ENCODE measurements at regions not wholly inside any gene's neighbourhood (a gene's known extent, or its start where the extent isn't known, plus 50 kb on each side); places are given as distances from the start of the nearest gene placed in this dataset.

DNA sequence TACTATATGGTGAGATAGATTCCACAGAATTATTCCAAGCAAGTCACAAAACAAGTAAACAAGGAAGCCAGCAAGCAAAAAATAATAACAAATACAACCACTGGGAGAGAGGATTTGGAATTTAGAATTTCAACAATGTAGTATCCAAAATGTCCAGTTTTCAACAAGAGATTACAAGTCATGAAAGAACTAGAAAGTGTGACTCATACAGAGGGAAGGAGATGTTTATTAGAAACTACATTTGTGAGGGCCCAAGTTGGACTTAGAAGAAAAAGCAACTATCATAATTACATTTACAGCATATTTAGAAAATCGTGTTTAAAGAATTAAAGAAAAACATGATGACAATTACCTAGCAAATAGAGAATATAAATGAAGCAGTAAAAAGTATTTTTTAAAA, 494.6 kb upstream of the ID4 start:
- TF ChIP-seq RAD21 (IDR thresholded peaks at IDR 0.05; ENCODE audit: low read depth) (no peak), CEBPB (IDR thresholded peaks at IDR 0.05) (no peak), EGR1 (IDR thresholded peaks at IDR 0.05) (no peak), NFIC (IDR thresholded peaks at IDR 0.05) (no peak), TEAD4 (IDR thresholded peaks at IDR 0.05) (no peak), TAF1 (IDR thresholded peaks at IDR 0.05; ENCODE audit: low read depth) (no peak)
- TF ChIP-seq, protein P1, sequence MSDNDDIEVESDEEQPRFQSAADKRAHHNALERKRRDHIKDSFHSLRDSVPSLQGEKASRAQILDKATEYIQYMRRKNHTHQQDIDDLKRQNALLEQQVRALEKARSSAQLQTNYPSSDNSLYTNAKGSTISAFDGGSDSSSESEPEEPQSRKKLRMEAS (IDR thresholded peaks at IDR 0.05), result no peak

DNA sequence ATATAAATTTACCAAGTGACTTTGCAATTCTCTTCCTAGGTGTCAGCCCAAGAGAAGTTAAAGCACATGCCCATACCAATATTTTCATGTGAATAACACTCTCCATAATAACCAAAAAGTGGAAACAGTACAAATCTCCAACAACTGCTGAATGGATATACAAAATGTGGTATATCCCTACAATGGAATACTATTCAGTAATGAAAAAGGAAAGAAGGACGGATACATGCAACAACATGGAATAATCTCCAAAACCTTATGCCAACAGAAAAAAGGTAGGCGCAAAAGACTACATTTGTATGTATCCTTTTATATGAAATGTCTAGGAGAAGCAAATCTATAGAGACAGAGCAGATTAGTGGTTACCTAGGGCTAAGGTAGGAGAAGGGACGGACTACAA, 487.7 kb upstream of the ID4 start:
- no peak for TF ChIP-seq NFIC (IDR thresholded peaks at IDR 0.05)
- TF ChIP-seq, protein P1 (IDR thresholded peaks at IDR 0.05), result no peak
- TF ChIP-seq RAD21 (IDR thresholded peaks at IDR 0.05; ENCODE audit: low read depth), result no peak
- no peak for TF ChIP-seq EP300 (IDR thresholded peaks at IDR 0.05; ENCODE audit: borderline replicate concordance)
- no peak for TF ChIP-seq ZBTB7A (IDR thresholded peaks at IDR 0.05; ENCODE audit: low read depth)
- no peak for TF ChIP-seq TEAD4 (IDR thresholded peaks at IDR 0.05)
- no peak for TF ChIP-seq YY1 (IDR thresholded peaks at IDR 0.05; ENCODE audit: low read depth)
- TF ChIP-seq EGR1 (IDR thresholded peaks at IDR 0.05), result no peak
- no peak for TF ChIP-seq FOXM1 (IDR thresholded peaks at IDR 0.05; ENCODE audit: borderline replicate concordance, low read depth)
- TF ChIP-seq, protein P2, sequence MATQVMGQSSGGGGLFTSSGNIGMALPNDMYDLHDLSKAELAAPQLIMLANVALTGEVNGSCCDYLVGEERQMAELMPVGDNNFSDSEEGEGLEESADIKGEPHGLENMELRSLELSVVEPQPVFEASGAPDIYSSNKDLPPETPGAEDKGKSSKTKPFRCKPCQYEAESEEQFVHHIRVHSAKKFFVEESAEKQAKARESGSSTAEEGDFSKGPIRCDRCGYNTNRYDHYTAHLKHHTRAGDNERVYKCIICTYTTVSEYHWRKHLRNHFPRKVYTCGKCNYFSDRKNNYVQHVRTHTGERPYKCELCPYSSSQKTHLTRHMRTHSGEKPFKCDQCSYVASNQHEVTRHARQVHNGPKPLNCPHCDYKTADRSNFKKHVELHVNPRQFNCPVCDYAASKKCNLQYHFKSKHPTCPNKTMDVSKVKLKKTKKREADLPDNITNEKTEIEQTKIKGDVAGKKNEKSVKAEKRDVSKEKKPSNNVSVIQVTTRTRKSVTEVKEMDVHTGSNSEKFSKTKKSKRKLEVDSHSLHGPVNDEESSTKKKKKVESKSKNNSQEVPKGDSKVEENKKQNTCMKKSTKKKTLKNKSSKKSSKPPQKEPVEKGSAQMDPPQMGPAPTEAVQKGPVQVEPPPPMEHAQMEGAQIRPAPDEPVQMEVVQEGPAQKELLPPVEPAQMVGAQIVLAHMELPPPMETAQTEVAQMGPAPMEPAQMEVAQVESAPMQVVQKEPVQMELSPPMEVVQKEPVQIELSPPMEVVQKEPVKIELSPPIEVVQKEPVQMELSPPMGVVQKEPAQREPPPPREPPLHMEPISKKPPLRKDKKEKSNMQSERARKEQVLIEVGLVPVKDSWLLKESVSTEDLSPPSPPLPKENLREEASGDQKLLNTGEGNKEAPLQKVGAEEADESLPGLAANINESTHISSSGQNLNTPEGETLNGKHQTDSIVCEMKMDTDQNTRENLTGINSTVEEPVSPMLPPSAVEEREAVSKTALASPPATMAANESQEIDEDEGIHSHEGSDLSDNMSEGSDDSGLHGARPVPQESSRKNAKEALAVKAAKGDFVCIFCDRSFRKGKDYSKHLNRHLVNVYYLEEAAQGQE (IDR thresholded peaks at IDR 0.05; ENCODE audit: low read depth), result no peak
- no peak for TF ChIP-seq TAF1 (IDR thresholded peaks at IDR 0.05; ENCODE audit: low read depth)

DNA sequence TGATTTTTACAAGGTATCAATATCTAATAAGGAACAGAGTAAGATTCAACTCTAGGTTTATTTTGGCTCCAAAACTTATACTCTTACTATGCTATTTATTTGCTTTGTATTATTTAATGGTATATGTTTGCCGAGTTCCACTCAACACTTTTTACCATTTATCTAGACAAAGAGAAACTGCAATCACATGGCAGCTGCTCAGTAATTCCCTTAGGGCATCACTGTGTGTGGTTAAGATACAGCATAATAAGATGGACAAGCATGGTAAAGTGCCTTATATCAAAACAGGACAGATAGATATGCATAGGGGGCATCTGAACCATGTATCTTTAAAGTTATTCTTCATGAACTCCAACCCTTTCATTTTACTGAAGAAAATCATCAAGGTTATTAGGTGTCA, 483.0 kb upstream of the ID4 start:
- TF ChIP-seq, protein P1 (IDR thresholded peaks at IDR 0.05), result no peak

DNA sequence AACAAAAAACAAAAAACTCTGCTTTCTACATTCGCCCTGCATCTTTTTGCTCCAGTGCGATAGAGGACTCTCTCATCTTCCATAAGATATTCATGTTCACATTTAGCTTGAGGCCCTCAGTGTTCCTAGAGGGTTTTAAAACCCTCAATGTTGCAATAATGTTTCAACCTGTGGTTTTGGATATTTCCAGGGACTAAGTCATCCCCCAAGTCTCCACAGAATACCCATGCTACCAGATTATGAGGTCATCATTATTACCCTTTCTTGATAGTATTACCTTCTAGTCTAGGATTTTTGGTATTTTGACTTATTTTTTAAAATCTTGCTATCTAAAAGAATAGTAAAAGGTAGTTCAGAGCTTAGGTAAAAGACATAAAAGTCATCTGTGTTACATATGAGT, 480.5 kb upstream of the ID4 start:
- TF ChIP-seq TAF1 (IDR thresholded peaks at IDR 0.05; ENCODE audit: low read depth) (no peak), CREB1 (IDR thresholded peaks at IDR 0.05; ENCODE audit: low read depth) (no peak), CEBPB (IDR thresholded peaks at IDR 0.05) (no peak), TCF12 (IDR thresholded peaks at IDR 0.05; ENCODE audit: low read depth) (no peak), NFIC (IDR thresholded peaks at IDR 0.05) (no peak), EGR1 (IDR thresholded peaks at IDR 0.05) (no peak), FOXM1 (IDR thresholded peaks at IDR 0.05; ENCODE audit: borderline replicate concordance, low read depth) (no peak), RAD21 (IDR thresholded peaks at IDR 0.05; ENCODE audit: low read depth) (no peak), YY1 (IDR thresholded peaks at IDR 0.05; ENCODE audit: low read depth) (no peak), EP300 (IDR thresholded peaks at IDR 0.05; ENCODE audit: borderline replicate concordance) (no peak), TEAD4 (IDR thresholded peaks at IDR 0.05) (no peak), ZBTB7A (IDR thresholded peaks at IDR 0.05; ENCODE audit: low read depth) (no peak)
- TF ChIP-seq, protein P1 (IDR thresholded peaks at IDR 0.05), result no peak
- TF ChIP-seq, protein P3, sequence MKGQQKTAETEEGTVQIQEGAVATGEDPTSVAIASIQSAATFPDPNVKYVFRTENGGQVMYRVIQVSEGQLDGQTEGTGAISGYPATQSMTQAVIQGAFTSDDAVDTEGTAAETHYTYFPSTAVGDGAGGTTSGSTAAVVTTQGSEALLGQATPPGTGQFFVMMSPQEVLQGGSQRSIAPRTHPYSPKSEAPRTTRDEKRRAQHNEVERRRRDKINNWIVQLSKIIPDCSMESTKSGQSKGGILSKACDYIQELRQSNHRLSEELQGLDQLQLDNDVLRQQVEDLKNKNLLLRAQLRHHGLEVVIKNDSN (IDR thresholded peaks at IDR 0.05), result no peak
- TF ChIP-seq, protein P2 (IDR thresholded peaks at IDR 0.05; ENCODE audit: low read depth), result no peak

DNA sequence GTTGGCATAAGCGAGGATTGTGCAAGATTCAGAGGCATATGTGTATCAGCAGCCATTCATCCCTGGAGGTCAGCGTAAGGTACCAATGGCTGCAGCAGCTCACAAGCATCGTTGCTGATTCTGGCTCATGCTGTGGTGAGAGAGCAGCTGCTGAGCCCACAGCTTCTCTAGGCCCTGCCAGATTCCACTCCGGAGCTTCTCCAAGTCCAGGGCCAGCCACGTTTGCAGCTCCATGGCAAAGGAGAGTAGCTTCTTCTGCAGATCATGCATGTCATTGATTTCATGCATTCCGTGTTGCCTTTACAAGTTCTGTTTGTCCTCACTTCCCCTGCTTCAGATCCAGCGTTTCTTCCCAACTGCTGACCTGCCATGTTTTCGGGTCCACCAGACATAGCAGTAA, 474.8 kb upstream of the ID4 start:
- TF ChIP-seq CEBPB (IDR thresholded peaks at IDR 0.05) (no peak), FOXM1 (IDR thresholded peaks at IDR 0.05; ENCODE audit: borderline replicate concordance, low read depth) (no peak), RAD21 (IDR thresholded peaks at IDR 0.05; ENCODE audit: low read depth) (no peak), TCF12 (IDR thresholded peaks at IDR 0.05; ENCODE audit: low read depth) (no peak), ZBTB7A (IDR thresholded peaks at IDR 0.05; ENCODE audit: low read depth) (no peak), CREB1 (IDR thresholded peaks at IDR 0.05; ENCODE audit: low read depth) (no peak), YY1 (IDR thresholded peaks at IDR 0.05; ENCODE audit: low read depth) (no peak), EP300 (IDR thresholded peaks at IDR 0.05; ENCODE audit: borderline replicate concordance) (no peak), TEAD4 (IDR thresholded peaks at IDR 0.05) (no peak), EGR1 (IDR thresholded peaks at IDR 0.05) (no peak), NFIC (IDR thresholded peaks at IDR 0.05) (no peak)
- TF ChIP-seq, protein P3 (IDR thresholded peaks at IDR 0.05), result no peak
- TF ChIP-seq, protein P2 (IDR thresholded peaks at IDR 0.05; ENCODE audit: low read depth), result no peak
- TF ChIP-seq, protein P1 (IDR thresholded peaks at IDR 0.05), result no peak
